DMS153 treated with DMSO at 0.1 percent for 48 hours (cell line): ENCODE measurements at regions not wholly inside any gene's neighbourhood (a gene's known extent, or its start where the extent isn't known, plus 50 kb on each side); places are given as distances from the start of the nearest gene placed in this dataset.

ENCODE experiments used
- DNase-seq: peaks from one replicate; lab custom pipeline; 2025; ENCODE audit not compliant: unreplicated experiment; lab: John Stamatoyannopoulos, UW

DNA sequence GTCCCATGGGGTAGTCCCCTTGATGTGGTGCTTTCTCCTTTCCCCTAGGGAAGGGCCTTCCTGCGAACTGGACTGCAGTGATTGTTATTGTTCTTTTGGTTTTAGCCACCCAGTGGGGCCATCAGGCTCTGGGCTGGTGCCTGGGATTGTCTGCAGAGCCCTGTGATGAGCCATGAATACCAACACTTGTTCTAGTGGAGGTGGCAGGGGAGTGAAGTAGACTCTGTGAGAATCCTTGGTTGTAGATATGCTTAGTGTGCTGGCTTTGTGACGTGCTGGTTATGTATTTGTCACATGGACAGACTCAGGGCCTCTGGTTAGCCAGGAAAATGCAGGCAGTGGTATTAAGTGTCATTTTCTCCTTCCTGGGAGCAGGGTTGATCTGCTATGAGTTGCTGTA lies 51.8 kb upstream of the NDUFB4 start:
- DNase-seq: no peak

DNA sequence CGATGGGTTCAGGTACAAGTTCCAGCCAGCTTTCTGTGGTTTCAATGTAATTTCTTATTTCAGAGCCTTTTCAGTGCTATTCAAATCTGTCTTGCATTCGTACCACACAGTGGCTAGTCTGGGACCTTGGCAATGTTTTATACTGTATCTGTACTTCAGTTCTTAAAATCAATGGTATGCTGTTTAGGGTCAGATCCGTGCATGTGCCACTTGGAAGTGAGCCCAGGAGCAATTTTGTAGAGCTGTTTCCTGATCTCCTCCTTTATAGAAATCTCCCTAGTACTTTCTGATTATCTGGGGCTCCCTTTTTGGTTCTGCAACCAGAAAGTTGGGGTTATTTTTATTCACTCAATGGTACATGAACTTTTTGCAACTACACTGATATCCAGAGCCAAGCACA lies 59.5 kb upstream of the NDUFB4 start:
- no peak for DNase-seq

DNA sequence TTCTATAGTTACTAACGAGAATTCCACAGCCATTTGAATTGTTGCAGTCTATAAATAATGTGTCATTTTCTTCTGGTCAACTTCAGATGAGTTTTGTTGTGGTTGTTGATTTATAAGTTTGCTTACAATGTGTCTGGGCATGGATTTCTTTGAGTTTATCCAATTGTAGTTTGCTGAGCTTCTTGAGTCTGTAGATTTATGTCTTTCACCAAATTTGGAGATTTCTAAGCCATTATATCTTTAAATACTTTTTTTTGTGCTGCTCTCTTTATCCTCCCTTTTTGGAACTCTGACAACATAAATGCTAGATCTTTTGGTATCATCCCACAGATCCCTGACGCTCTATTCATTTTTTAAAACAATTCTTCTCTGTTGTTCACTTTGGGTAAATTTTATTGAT lies 63.2 kb upstream of the NDUFB4 start:
- DNase-seq: no peak

DNA sequence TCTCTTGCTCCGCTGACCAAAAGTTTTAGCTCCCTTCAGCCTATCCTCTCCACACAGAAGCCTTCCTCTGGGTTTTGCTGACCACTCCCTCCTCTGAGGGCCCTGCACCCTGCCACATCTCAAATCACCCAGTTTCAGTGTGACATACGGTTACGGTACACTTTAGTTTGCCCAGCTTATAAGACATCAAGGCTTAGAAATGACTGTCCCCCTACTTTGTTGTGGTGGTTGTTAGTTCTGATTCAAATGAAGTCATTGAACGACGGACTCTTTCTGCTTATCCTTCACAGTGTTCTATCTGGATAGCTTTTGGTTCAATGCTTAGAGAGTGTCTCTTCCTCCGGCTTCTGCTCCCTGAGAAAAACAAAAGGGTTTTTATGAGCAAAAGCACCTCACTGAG lies 68.0 kb upstream of the NDUFB4 start:
- no peak for DNase-seq

DNA sequence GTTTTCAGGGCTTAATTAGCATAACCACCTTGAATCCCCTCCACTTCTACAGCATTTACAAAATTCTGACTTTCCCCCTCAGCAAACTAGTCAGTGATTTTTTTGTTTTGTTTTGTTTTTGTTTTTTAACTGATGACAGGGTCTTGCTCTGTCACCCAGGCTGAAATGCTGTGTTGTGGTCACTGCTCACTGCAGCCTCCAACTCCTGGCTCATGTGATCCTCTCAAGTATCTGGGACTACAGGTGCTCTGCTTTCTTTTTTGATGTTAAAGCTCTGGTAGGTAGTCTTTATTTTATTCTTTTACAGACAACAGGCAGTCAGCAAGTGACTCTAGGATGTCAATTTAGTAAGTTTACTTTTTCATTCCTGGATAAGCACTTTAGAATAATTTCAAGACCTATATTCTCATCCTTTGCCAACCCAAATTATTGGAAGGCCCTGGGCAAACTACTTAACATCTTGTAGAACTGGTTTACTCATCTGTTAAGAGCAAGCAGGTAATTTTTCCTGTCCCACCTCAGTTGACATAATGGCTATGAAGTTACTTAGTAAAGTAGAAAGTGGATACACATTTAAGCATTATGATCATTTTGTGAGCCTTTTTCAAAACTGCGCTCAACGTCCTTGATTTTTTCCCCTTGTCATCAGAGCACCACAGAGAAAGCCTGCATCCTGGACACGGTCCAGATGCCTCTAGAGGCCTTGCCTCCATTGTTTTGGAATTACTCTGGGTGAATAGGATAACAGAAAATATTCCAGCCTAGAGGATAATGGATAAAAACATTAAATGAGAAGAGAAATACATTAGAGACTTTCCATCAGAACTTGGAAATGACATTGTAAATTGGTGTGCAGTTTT lies 69.9 kb upstream of the NDUFB4 start:
- DNase-seq: no peak

DNA sequence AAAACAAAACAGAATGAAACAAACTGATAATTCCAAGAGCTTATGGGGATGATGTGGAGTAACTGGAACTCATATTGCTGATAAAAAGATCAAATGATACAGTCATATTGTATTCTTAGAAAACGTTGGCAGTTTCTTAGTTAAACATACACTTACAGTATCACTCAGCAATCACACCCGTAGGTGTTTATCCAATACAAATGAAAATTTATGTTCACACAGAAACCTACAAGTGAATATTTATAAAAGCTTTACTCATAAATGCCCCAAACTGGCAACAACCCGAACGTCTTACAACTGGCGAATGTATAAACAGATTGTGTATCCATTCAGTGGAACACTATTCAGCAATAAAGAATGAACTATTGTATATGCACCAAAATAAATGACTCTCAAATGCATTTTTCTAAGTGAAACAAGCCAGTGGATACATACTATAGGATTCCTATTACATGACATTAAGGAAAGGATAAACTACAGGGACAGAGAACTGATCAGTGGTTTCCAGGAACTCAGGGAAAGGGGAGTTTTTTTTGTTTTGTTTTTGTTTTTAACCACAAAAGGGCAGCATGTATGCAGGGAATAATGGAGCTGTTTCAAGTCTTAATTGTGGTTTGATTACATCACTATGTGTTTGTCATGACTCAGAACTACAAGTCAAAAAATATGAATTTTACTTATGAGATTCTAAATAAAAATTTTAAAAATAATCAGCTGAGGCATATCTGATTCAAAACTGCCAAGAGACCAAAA lies 71.8 kb upstream of the NDUFB4 start:
- DNase-seq: no peak

DNA sequence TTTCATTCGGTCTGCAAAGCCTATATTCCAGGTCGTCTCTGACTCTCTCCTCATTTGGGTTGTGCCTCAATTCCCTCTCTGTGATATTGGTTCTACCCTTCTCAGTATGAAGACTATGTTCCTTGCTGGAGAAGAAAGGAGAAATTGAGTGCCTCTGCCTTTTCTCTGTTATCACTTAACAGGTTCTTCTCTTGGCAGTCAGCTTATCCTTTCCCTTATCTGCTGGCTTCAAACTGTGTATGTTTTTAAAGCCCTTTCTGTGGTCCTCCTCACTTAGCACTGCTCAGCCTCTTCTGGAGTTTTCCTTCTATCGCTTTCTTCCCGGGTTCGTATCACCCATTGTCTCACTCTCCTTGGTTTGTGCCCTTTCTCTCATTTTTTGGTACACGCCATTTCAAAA lies 65.3 kb upstream of the FSTL1 start:
- DNase-seq: no peak

DNA sequence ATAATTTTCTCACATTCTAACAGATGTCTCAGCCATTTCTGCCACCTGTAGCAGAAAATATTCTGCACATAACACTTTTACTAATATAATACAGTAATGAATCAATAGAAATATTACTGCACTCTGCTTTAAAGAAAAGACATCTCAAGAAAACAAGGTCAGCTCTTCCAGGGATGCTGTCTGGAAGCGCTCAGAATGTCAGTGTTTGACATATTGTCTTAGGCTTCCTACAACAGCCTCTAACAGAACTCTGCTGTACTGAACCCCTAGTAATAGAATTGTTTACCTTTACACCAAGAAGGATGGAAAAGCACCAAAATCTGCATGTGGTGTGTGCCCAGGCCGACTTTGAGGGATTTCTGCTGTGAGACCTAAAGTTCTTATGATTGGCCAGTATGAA lies 61.9 kb upstream of the FSTL1 start:
- DNase-seq: no peak

DNA sequence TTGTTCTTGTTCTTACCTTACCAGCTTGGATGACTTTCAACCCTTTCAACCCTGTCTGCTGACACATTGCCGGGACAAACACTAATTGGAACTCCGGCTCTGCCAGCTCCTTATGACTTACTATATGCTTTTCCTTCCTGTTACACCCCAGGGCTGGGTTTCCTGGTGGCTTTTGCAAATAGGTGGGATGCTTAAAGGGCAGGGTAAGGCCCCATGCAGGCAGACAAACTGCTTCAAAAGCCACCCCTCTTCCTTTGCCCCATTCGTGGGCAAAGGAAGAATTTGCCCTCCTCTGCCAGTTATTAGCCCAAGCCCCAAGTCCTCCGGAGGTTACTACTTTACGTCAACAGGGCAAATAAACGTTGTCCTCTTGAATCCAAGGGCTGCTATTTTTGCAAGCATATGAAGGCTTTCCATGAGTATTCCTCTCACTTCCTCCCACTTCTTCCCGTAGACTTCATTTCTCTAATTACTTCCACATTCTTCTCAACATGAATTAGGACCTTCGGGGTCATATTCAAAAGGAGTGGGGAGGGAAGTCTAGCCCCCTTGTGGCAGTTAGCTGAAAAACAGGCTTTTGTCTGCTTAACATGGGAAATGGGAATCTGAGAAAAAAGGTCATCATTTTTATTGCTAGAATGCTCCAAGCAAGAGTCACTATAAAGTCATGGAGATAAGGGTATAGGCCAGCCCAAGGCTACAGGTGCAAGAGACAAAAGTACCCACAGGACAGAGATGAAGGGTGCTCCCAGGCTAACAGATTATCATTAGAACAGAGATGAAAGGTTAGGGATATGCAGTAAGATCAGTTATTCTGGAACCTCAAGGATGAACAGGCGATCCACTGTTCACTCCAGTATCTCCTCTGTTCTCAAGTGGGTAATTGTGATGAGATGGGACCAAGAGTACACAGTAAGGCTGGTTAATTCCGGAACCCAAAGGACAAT lies 56.3 kb upstream of the FSTL1 start:
- peak; percentile 49 for DNase-seq

DNA sequence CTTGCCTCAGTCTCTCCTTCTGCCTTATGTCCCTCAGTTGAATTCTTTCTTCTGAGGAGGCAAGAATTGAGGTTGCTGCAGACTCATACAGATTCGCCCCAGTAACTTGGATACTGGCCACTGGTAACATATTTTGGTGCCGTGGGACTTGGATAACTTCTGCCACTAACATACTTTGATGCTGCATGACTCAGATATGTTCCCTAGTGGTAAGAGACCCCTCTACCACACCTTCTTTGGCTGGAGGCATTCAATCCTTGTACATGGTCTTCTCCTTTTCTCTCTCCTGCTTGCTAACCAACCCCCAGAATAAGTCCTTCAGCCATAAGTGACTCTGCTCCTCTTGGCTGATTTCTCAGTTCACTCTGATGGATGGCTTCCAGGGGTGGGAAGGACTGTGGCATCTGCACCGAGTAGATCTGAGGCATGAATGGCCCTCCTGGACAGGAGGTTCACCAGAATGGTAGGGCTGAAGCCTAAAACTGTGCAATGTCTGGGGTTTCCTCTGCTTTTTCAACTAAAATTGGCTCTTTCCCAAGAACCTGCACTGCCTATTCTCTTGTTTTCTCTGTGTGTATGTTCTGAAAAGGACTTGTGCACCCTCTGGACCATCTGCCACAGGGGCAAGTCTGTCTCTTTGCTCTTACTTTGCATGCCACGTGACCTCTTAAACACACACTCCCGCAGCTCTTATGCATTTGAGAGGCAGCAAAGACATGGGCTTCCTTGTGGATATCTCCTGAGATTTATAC lies 55.5 kb upstream of the FSTL1 start:
- DNase-seq: peak; percentile 49

DNA sequence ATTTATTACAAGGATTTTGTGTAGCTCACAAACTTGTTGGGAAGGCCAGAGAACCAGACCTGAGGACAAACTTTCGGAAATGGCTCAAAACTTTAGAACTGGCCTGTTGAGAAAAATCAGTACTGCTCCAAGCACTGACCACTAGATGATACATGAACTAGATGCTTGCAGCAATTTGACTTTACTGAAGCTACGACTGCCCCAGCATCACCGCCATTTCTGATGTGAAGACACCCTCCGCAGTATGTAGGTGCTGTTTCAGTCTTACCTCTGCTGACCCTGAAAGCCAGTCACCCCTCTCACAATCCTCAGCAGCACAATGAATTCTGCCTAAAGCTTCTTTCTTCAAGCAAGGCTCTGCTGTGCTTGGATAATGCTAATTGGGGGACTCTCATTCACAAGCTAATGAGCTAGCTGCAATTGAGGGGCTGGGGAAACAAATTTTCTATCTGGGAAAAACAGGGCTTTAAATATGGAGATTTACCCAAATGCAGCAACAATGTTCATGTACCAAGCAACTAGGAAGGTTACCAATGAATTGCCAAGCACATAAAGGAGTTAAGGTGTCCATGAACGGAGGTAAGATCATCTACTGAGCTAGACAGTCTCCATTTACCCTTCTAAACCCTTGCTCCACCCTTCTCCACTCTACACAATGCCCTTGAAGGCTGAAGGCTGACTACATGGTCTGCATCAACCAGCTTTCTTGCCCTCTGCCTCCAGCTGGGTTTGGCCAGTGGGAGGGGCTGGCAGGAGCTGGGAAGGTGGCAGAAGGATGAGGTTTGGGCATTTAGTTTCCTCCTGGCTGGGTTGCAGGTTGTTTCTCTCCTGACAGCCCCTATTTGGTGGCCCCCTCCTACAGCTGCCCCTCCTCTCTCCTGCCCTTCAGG lies 53.2 kb upstream of the FSTL1 start:
- no peak for DNase-seq

DNA sequence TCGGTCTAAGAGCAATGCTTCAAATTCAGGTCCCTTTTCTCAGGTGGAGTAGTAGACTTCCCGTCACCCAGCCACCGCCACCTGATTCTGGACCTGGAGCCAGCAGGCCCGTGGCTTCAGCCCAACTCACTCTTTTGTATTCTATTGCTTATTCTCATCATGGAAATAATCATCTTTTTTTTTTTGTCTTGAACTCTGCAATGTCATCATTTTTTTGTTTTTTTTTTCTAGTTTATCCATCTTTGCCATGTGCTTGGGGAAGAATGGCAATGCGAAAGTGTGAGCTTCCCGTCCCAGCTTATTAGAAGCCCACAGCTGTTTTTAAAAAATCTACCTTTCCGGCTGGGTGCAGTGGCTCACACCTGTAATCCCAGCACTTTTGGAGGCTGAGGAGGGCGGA lies 51.3 kb upstream of the FSTL1 start:
- DNase-seq: no peak
